HG03558 (cell line): ENCODE measurements at regions not wholly inside any gene's neighbourhood (a gene's known extent, or its start where the extent isn't known, plus 50 kb on each side); places are given as distances from the start of the nearest gene placed in this dataset.
"Not testable (repeated sequence)": the region's sequence is repeated elsewhere in the genome, so short reads cannot be mapped to it uniquely, and the experiment has no call there.

Experiments
- ATAC-seq: cut with Tn5 transposase; IDR thresholded peaks from one replicate; pipeline ENCODE4 v1.9.1; 2021; ENCODE audit warnings: moderate number of reproducible peaks; ENCODE audit not compliant: unreplicated experiment; ENCODE audit errors: extremely low read depth

DNA sequence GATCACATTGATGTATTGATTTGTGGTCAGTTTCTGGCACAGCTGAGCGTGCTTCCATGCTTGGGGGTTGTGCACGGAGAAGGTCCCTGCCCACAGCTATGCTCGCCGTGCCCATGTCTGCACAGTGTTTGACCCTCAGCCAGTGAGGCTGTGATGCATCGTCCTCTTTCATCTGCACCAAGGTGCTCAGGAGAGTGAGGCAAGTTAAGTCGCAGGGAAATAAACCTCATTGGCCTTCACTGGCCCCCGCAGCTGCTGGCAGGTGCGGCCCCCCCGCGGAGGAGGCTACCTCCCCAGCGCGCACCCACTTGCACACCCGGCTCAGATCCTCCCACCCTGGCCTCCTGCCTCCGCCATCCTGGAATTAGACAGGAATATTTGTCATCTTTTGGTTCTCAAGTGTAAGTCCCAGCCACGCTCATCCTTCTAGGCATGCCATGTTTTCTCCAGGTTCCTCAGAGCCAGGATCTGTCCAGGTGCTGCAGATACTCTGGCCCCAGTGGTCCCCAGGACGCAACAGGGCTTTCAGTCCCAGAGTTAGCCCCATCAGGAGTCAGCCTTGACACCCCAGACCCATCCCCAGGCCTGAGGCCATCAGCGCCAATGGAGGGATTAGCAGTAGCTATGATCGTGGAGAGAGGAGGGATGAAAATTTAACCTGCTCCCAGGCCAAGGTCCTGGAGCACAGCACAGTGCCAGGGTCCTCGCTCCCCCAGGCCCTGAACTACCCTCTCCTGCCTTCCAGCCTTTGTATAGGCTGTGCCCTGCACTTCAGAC is 93.7 kb downstream of the OAT start:
- no peak for ATAC-seq

DNA sequence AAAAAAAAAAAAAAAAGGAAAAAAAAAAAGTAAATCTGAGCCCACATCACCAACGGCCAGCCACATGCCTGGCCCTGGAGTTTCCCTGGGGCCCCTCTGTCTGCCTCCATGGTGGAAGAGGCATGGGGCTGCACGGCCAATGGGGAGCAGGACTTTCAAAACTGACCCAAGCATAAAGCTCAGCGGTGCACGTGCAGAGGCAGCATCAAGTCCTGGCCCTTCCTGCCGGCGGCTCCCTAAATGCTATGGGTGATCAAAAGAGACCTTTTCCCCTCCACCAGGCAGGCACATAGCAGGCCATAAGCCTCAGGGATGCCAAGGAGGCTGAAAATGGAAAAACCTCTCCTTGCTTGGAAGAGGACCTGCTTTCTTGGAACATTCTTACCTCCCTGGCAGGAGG is 94.3 kb downstream of the OAT start:
- ATAC-seq = no peak

DNA sequence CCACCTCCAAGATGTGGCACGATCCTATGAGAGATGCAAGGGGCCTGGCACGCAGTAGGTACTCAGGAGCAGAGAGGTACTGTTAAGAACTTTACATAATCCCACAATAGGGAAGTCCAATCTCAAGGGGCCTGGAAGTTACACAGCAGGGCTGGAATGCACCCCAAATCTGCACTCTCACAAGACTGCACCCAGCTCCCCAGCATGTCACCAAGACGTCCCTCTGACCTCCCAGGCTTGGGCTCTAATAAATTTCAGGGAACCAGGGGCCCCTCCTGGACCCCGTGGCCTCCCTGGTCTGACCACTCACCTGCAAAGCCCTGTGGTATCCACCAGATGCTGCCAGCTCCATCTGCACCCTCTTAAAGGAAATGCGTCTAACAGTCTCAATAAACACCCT is 94.9 kb downstream of the OAT start:
- no peak for ATAC-seq

DNA sequence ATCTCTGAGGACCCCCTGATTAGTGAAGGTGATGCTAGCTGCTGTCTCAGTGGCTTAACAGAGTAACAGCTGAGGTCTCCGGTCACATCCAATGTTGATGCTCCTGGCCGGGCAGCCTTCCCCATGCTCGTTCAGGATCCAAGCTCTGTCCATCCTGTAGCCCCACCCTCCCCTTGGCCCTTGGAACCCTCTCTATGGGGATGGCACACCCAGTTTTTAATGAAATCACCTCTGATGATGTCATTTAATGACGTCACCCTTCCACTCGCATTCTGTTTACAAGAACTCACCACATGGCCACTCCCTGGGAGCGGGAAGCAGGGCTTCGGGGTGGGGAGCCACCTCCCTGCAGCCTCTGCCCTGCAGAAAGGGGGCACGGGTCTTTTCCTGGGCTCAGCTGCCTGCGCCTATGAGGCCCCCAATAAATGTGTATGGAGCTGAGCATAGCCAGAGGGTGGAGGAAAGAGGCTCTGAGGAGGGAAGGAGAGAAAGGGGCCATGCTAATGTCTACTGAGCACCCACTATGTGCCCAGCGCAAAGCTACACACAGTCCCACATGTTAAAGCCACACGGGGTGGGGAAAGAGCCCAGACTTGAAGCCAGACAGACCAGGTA is 95.5 kb downstream of the OAT start:
- ATAC-seq = no peak

GRCh38 chr10:124322191-124322980 is 96.3 kb downstream of the OAT start:
- ATAC-seq = no peak

- ATAC-seq = no peak
Measured at GRCh38 chr10:124321433-124322089, 97.2 kb downstream of the OAT start.

- ATAC-seq = no peak
Measured at GRCh38 chr10:124320778-124321432, 97.8 kb downstream of the OAT start.

- ATAC-seq = no peak
Measured at GRCh38 chr10:124319926-124320391, 98.8 kb downstream of the OAT start.

GRCh38 chr10:124319520-124319919 is 99.2 kb downstream of the OAT start:
- ATAC-seq = not testable (repeated sequence)

DNA sequence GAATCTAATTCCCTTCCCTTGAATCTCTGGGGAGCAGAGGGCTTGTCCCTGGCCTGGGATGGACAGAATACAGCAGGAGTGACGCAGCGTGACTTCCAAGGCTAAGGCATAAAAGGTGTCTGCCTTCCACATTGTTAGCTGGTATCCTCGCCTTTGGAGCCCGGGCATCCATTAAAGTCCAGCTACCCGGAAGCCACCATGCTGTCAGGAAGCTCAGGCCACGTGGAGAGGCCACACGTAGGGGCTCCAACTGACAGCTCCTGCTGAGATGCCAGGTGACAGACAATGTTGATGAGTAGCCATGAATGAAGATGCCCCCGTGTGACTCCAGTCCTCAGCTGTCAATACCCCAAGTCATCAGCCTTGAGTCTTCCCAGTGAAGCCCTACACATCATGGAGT is 99.9 kb downstream of the OAT start:
- ATAC-seq = no peak

DNA sequence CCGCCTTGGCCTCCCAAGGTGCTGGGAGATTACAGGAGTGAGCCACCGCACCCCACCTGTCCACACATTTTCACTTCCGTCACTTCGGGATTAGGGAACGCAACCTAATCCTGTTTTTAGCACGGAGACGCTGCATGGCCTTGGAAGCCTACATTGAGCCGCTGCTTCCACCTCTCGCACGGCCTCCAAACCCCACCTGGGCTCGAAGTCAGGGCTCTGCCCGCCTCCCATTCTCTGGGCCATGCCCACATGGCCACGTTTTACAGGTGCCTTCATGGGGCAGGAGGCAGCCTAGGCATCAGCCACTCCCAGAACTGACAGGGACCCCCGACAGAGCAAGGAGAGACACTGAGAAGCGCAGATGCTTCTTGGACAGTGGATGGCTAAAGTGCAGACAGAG is 100.6 kb downstream of the OAT start:
- ATAC-seq = no peak

DNA sequence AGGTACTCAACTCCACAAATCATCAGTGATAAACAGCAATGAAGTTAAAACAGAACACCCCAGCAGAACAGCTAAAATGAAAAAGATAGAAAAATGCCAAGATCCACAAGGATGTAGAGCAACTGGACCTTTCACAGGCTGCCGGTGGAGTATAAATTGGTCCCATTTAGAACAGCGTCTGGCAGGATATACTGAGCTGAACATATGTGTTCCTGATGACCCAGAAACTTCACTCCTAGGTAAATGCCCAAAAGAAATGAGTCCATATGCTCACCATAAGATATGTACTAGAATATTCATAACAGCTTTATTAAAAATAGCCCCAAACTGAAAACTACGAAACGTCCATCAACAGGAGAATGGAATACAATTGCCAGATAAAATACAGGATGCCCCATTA is 102.4 kb downstream of the OAT start:
- no peak for ATAC-seq

DNA sequence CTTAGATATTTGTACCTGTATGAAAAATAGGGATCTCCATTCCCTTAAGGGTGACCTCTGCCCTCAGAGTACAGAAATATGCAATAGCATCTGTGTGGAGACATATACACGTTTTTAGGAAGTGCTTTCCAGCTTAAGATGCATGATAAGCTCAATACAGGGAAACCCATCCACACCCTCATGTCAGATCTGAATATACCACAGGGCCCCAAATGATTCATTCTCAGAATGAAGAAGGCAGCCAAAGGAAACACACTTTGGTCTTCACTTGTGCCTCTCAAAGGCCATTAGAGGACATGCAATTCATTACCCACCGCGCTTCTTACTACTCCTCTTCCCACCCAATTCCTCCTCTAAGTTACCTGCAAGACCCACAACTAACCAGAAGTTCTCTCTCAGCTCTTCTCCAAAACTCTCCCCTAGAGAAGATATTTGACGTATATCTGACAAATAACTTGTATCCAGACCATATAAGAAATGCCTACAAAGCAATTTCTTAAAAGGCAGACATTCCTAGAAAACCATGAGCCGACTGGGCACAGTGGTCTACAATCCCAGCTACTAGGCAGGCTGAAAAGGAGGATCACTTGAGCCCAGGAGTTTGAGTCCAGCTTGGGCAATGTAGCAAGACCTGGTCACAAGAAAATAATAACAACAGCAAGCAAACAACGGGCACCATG is 103.0 kb downstream of the OAT start:
- ATAC-seq = no peak

DNA sequence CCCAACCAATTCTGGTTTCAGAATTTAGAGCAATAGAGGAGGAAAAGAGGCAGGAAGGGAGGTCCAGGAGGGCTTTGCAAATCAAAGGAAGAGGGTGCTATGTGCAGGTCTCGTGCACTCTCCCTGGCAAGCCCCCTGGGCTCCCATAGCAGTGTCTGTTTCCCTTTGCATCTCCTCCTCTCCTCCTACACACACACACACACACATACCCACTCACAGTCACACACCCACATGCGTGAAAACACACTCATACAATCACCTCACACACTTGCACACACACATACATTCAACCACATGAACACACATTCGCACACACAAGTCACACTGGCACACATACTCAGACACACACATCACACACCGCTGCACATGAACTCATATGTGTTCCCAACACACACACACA is 105.3 kb downstream of the OAT start:
- no peak for ATAC-seq

DNA sequence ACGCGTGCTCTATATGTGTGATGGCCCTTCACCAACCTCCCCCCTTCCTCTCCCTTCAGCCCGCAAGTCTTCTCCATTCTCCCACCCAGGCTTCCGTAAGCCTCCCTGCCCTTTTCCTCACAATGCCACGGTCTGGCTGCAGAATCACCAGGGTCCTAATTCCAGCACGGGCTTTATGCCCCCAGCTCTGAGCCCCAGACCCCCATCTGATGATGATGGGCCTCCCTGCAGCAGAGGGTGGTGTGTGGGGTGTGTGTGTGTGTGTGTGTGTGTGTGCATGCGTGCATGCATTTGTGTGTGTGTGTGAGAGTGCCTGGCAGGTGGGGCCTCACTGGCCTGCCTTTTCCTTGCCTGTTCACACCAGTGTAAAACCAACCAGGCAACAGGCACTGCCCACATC is 109.9 kb downstream of the OAT start:
- no peak for ATAC-seq

DNA sequence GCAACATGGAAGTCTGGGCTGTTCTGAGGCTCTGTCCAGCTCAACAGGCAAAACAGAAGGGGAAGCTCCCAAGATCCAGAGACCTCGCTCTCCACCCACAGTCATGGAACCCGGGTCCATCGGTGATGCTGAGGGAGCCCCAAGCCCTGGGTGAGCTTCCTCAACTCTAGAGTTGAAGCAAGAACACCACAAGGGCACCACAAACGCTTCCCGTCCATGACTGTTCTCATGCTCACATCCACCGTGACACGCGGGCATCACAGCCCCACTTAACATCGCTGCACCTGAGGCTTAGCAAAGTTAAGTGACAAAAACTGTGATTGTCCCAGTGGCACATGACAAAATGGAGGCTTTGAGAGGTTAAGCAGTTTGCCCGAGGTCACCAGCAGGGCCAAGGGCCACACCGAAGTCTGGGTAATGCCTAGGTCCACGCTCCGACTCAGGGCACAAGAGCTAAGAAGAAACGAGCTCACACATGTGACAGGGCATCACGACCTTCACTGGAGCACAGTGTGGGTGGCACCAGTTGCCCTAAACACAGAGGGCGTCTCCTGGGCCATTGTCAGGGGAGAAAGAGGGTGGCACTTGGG is 110.6 kb downstream of the OAT start:
- ATAC-seq = no peak

DNA sequence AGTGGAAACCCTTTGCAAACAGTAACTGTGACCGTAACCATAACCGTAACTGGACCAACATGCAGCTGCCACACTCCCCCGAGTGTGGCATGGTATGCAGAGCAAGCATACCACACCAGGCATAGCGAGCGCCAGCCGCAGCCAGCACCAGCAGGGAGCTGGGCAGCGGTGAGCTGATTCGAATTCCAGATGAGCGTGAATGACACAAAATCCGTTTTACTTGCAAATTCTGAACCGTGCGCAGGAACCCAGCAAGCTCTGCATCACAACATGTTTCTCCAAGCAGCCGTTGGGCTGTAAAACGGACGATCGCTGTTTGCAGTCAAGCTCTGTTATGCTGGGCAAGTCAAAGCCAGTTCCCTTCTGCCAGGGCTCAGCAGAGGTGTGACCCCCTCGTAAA is 111.1 kb downstream of the OAT start:
- no peak for ATAC-seq

DNA sequence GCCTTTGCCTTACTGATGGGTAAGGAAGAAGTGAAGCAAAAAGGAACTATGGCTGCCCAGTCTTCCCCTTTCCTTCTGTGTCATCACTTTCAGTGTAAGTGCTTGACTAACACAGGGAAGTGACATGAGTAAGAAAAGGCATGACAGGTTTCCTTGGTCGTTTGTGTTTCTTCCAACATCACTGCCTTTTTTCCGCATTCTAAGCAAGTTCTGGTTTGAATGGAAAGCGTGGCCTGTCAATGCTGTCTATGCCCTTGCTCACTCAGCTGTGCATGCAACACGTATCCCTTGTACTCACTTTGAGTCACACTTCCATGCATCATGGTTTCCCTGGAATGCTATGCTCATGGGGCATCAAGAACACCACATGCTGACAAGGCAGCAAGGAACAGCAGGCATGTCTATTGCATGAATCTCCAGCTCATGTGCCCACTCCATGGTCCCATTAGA is 111.8 kb downstream of the OAT start:
- ATAC-seq = no peak

DNA sequence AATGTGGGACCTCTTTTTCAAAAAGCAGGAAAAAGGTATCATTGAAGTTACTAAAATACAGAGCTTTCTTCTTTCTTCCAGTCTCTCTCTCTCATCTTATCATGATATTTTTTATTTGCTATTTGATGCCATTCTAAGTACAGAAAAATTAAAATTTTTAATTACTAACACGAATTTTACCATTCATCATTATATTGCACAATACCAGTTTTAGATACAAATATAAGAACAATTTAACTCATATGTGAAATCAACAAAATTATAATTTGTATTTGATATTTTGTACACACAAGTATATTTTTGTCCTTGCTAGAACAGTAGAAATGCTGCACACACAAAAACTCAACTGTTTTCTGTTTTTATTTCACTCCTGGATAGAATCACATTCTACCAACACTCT is 112.2 kb downstream of the OAT start:
- no peak for ATAC-seq
